Esophagus mucosa (tissue), 1 donor: ENCODE measurements at regions not wholly inside any gene's neighbourhood (a gene's known extent, or its start where the extent isn't known, plus 50 kb on each side); places are given as distances from the start of the nearest gene placed in this dataset.

Experiments
- ATAC-seq: fragments of 200-7000 bp; cut with Tn5 transposase; one replicate; pipeline ENCODE4 v1.9.1; 2020
- donor health status: DM: yes; HTN: yes; CAD: no.

DNA sequence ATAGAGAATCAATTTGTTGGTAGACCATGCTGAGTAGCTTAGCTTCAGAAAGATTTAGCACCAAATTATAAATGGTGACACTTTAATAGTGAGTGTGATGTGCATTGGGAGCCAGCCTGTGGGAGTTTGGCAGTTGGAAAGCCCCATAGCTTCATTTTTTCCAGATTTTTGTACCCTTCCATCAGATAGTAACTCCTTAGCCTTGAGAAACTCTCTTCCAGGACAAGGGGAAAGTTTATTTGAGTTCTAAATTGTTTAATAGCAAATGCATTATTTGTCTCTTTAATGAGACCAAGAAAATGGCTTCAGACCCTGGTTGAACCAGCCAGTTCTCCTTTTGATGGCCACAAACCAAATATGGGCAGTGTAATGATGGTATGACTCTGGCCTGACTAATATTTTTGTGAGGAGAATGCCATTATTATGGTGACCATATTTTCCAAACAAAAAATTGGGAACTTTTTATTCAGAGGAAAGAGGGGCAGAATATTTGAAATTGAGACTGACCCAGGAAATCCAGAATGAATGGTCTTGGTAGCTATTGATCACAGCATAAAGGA is 49.8 kb downstream of the PLCE1 start:
- no peak for ATAC-seq

DNA sequence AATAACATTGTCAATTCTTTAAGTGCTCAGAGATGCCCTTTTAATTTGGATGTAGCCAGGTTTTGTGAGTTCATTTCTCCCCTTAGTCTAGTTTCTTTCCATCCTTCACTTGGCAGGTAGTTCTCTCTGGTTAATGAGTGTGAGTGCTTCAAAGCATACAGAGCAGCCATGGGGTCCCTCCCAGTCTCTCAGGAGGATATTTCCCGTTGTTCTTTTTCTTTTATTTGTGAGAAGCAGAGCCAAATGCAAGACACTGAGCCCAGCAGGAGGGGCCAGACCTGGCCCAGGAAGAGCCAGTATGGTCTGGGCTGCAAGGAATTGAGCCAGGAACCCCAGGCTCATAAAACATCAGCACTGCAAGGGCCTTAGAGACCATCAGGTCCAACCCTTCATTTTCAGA is 52.4 kb downstream of the PLCE1 start:
- ATAC-seq, result no peak

DNA sequence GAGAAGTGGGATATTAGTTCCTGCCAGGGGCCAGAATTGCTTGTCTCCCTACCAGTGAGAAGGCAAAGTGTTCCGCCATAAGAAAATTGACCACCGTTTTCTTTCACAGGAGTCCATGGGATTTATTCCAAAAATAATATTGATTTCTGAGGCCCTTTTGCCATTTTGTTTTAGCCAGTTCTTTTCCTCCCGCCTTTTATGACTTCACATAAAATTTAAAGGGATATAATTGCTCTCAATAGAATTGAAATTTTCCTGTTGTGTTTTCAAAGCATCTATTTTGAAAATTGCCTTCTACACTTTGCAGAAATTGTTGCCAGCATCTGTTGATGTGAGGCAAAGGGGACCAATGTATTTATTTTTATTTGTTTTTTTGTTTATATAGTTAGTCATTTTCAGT is 53.6 kb downstream of the PLCE1 start:
- no peak for ATAC-seq

DNA sequence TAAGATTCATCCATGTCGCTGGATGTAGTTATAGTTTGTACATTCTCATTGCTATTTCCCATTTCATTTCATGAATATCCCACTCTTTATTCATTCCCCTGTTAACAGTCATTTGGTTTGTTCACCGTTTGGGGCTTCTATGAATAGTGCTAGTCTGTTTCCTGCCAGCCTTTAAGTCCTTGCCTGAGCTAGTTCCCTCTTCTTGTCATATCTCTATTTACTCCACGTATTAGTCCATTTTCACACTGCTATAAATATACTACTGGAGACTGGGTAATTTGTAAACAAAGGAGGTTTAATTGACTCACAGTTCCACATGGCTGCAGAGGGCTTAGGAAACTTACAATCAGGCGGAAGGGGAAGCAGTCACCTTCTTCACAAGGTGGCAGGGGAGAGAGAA is 56.2 kb downstream of the PLCE1 start:
- no peak for ATAC-seq

DNA sequence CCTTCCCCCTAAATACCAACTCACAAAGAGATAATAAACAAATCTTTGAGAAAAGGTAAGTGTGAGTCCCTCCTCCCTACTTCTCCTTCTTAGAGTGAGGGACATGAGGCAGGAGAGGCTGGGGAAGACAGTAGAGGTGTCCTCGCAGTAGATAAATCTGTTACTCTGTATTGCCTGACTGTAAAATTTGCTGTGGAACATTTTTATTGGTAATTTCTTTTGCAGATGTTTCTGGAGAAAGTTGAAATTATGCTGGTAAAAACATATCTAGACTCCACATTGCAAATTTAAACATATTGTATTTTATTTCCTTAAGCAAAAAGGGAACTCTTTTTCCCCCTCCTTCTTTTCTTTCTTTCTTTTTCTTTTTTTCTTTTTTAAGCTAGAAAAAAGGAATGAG is 58.5 kb downstream of the PLCE1 start:
- ATAC-seq, result no peak

DNA sequence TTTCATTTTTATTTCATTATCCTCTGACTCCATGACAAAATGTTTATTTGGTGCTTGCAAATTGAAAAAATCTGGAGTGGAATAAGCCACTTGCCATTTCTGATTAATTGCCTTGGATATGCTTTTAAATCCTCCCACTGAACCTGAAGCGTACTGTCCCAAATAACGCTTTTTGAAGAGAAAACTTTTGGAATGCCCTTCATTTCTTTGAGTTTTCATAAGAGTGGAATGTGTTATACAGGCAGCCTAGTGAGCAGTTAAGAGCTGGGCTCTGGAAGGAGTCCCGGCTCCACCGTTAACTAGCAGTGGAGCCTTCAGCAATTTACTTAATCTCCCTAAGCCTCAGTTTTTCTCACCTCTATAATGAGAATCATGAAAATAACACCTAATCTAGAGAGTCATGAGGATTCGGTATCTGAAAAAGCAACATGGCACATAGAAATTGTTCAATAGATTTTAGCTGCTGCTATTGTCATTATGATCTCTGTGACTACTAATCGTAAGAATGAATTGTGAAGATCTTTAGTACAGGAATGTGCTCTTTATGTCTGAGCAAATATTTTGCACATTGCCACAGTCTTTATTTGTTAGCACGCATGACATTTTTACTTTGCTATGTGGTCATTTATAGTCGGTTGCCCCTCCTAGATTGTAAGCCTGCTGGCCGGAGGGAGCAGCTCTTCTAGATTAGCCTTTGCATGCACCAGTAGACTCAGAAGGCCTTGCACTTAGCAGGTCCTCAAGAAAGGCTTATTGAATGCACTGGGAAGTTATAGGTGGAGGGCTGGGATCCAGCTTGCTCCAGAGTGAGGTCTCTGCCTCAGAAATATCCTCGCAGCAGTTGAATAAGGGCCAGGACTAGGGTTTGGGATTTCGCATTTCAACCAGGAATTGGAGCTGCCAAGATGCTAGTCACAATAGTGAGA is 59.4 kb downstream of the PLCE1 start:
- no peak for ATAC-seq

DNA sequence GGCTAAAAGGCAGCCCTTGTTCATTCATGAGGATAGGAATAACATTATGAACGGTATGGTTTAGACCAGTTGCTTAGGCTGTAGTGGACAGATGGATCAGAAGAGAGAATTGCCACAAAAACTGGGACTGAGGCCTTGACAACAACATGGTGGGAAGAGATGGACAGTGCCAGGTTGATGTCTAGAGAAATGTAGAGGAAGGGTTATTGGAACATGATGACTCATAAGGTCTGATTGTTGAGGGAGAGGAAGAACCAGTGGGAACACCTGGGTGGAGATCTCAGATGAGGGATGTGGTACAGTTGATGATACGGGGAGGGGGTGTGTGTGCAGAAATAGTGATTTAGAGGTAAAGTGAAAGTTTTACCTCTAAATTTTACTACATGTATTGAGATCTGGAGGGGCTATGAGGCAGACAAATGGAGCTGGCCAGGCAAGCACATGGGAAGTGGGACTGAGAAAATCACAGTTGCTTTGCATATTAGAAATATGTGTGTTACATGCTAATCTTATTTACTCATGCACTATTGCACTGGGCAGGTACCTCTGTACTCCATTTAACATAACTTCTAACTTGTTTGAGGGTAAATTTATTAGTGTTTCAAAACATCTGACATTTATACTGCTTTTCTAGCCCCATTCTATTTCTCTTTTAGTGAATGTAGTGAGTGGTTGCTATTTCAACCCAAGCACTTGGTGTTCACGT is 65.6 kb downstream of the PLCE1 start:
- no peak for ATAC-seq

DNA sequence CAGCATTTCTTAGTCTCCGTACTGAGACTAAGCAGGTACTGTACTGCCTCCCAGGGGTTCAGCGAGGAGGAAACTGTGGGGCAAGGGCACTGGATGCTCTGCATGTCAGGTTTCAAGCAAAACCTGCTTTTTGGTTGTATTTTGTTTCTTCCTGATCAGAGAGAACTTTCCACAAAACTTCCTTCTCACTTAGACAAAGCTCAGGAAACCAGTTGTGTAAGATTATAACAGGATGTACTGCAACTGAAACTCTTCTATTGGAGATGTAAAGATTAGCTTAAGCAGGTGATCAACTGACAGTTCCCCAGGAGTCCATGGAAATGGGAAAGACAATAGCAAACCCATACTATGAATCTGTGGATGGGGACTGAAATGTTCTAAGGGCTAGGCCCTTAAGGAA is 67.3 kb downstream of the PLCE1 start:
- ATAC-seq, result no peak

DNA sequence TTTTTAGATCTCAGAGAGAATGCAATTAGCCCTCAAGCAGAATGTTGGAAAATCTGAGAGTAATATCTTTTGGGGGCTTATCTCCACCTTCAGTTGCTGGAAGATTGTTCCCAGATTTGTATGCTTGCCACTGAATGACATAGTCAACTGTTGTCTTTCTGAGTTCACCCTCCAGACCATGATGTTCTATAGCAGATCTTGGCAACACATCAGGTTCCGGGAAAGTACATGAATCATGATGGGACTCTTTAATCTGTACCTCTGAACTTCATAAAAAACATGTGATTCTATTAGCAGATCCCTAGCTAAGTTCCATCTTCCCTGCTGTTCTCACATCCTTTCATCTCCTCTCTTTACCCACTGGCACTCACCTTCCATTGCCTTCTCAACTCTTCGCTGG is 68.9 kb downstream of the PLCE1 start:
- ATAC-seq, result no peak

DNA sequence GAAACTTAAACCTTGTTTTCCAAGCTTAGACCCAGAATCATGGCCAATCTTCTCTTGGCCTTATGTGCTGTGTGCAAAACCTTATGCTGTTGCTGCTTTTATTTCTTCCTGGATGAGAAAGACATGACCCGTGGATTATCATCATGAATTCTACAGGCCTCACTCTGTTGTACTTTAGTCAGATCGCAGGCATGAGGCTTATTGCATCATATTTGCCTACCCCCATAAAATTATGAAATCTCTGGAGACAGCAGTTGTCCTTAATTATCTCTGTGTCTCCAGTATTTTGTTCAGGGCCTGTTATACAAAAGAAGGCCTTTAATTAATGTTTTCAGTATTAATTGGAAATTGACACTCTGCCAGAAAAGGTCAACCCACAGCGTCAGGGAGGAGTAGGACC is 71.6 kb downstream of the PLCE1 start:
- ATAC-seq, result no peak

DNA sequence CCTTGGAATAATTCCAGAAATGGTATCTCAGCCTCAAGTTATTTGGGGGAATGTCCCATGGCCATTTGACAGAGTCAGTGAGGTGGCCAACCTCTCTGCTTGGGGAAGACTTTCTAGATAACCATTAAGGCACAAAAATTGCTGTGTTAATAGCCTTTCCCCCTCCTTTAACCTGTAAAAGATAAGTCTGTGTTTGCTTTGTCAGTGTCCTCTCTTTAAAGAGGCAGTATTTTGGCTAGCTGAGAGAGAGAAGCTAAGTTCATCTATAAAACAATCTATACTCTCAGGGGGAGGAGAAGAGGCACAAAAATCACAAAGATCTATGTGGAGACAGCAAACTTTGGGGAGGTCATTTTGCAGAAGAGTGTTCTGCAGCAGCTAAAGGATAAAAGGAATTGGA is 72.1 kb downstream of the PLCE1 start:
- no peak for ATAC-seq

DNA sequence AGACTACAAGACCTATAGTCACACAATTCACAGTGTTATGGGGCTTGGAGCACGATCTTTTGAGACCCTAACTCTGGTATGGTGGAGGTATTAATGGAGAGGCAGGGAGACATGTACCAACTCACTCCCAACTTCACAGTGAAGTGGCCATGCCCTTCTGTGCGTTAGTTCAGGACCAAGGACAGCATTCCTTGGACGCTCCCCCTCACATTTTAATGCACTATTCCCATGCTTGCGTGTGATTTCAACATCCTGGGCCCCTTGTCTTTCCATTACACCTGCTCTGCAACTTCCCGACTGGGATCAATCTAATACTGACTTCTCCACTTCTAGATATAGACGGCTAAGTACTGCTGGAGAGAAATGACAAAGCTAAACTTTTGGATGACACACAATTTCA is 72.7 kb downstream of the PLCE1 start:
- ATAC-seq, result no peak

DNA sequence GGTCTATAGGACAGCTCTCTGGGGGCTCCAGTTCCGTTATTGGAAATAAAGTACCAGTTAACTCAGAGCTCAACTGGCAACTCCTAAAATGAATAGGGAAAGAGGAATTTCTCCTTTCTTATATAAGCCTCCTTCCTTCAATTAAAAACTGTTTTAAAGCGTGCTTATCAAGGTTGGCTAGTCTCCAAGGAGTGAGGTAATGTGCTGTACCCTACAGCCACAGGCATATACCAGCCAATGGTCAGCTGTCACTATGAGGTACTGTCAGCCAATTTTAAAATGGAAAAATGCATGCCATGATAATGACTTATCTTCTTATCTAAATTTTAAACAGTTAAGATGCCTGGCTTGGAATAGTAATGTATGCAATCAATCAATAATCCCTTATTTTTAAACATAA is 76.2 kb downstream of the PLCE1 start:
- ATAC-seq, result no peak

DNA sequence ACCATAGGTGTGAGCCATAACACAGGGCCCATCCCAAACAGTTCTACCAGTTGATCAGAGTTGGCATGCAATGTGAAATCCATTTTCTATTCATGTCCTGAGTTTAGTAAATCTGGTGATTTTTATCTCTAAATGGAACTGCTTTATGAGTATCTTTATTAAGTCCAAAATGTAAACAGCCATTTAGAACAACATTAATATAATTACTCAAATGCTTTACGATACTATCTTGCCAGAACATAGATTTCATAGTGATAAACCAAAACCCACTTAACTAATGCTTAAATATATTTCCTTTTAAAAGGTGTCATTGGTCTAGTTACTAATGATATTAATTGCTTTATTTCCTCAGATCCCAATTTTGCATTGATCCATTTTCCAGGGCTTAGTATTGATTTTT is 80.7 kb downstream of the PLCE1 start:
- no peak for ATAC-seq

DNA sequence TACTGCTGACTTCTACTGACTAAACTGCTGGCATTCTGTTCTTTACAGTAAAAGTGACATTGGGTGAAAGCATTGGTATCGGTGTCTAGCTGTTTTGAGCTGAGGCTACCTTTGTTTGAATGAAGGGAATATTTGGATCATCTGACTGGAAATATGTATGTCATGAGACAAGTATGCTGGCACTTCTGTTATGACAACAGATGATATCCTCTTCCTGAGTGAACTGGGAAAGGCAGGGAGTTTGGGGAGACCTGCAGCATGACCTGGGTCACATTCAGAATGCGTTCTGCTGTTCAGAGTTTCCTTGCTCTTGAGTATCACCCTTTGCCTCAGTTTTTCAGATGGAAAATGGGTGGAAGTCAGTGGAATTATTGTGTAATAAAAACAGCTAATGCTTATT is 81.8 kb downstream of the PLCE1 start:
- ATAC-seq, result no peak

DNA sequence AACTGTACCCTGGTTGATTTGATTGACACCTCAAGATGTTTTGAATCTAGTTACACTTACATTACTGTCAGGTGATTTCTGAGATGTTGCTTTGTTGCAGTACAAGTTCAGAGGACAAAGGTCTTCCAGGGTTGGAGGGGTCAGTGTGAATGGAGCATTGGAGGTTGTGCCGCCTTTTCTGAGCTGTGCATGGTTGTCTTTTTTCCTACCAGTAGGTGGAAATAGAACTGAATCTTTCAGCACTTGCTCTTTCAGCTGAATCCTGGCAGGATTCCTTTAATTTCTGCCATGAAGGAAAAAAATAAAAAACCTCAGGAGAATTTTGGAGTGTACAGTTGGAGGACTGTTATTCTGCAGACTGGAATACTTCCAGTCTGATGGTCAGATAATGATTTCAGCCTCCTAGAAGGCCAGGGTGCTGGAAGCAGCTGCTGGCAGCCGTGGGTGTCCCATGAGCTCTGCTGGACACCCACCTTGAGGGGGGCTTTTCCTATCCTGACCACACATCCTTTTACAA is 82.7 kb downstream of the PLCE1 start:
- no peak for ATAC-seq

DNA sequence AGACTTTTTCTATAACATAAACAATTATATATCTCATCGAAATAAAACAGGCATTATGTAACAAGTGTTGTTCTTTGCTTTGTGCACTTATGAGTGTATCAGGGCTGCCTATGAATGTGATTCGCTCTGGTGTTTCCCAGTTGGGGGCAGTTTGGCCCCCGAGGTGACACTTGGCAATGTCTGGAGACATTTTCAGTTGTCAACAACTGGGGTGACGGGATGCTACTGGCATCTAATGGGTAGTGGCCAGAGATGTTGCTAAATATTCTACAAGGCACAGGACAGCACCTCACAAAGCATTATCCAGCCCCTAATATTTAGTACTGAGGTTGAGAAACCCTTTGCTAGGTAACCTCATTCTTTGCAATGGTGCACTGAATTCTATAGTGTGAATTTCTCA is 83.3 kb downstream of the PLCE1 start:
- ATAC-seq, result no peak

DNA sequence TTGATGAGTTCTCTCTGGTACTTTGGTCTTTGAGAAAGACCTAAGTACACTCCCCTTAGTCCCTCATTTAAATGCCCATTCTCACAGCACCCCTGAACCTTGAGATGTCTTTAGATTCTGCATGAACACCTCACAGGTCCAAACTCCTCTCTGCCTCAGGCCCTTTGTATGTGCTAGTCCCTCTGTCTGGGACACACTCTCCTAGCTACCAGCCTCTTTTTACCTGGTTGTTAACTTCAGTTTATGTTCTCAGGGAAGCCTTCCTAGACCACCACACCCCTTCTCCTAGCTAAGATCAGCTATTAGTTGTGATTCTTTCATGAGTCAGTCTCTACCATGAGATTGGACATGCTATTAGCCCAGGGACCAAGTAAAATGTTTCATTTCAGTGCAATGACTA is 86.4 kb downstream of the PLCE1 start:
- no peak for ATAC-seq

DNA sequence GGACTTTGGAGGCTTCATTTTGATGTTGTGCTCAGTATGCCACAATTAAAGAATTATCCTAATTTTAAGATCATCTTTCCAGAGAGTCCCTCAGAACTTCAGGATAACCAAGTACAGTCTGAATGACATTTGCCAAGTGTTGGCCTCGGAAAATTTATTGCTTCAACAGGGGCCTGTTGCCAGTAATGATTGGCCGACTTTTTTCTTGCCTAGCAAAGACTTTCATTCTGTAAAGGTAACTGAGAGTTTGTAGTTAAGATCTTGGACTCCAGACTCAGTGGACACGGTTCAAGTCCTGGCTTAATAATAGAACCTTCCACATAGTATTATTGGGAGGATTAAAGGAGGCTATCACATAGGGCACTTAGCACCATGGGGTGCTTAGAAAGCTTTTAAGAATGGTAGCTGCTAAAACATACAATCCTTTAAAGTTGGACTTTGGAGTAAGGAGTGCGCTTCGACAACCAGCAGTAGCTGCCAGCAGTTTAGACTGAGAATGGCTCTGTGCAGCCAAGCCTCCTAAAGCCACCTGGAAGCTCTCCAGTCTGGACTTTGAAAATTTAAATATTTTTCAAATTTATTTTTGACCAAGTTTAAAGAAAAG is 90.0 kb downstream of the PLCE1 start:
- no peak for ATAC-seq

DNA sequence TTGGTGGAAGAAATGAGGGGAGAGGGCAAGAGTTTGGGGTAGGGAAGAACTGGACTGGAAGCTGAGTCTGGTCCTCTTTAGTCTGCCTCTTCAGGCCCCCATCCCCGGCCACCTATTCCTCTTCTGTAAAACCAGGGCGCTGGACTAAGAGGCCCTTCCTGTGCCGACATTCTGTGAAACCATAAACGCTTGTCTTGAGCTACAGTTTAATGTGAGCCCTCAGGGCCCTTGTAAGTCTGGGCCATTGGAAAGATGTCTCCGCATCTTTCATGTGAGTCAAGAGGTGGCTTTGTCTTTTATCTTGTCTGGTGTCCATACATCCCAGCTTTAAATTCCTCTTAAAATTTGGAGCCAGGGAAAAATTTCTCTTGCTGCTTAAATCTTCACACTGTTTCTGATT is 90.6 kb downstream of the PLCE1 start:
- no peak for ATAC-seq

DNA sequence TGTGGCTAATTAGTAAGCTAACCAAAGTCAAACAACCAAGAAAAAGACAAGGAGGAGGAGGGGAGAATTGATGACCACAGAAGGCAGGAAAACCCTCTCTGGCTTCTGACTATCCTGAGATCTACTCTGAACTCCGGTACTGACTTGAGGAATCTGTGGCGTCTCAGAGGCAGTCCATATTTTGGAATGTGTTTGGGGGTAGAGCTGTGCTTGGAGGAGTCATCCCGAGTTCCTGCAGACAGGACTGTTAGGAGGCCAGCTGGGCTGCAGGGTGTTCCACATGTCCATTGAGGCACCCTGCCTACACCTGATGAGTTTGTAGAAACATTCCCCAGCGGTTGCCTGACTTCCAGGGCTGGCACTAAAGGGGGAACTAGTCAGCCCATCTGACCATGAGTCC is 91.6 kb downstream of the PLCE1 start:
- no peak for ATAC-seq

DNA sequence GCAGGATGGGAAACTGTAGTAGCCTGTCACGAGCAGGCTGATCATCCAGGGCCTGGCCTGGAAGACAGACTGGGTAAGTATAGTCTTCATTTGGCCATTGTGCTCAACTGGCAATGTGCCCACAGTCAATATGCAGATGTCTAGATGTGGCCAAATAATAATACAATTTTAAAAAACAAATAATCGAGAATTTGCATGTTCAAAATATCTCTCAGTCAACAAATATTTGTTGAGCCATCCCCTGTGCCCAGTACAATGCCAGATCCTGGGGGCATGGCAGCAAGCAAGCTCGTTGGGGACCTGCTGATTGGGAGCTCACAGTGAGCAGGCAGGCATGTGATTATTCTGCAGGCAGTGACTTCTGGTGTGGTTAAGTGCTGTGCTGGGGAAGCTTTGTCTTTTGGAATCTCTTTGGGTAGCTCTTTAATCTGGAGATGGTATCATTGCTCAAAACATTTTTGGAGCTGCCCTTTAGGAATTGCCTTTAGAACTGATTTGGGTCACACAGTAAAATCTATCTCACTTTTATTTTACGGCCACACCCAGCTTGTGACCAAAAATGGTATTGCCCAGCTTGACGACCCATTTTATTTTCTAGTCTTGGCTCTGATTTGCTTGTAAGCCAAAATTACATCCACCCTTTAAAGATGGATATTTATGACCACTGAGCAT is 92.2 kb downstream of the PLCE1 start:
- ATAC-seq, result no peak

DNA sequence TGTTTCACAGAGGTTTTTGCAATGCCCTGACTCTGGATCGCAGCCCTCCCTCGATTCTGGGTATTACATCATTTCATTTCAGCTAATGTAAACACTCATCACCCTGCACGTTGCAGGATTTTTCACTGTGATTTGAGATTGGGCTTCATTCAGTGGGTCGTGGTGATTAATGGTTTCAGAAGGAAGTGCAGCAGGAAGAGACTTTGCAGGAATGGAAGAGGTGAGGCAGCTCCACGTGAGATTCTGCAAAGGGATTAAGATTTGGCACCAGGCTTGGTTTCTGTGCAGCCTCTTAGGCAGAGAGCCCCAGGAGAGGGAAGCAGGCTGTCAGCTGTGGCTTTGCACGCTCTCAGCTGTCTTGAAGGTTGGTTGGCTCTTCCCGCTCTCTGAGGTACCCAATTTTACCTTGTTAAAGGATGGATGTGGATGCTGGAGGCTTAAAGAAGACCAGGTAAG is 95.2 kb downstream of the PLCE1 start:
- peak; percentile 49 for ATAC-seq
